Limb (tissue), 2 donors: ENCODE measurements at regions not wholly inside any gene's neighbourhood (a gene's known extent, or its start where the extent isn't known, plus 50 kb on each side); places are given as distances from the start of the nearest gene placed in this dataset.

Source experiments
- DNase-seq, 2 donors: peaks; one replicate each; pipeline ENCODE4 v3.0.0-alpha.2; 2016; ENCODE audit errors: extremely low spot score in 2 of 2

GRCh38 chr1:173128742-173129141, 78.0 kb upstream of the TNFSF18 start:
- DNase-seq: no peak

- no peak for DNase-seq
Observed at GRCh38 chr1:173127369-173128307, 76.9 kb upstream of the TNFSF18 start.

DNA sequence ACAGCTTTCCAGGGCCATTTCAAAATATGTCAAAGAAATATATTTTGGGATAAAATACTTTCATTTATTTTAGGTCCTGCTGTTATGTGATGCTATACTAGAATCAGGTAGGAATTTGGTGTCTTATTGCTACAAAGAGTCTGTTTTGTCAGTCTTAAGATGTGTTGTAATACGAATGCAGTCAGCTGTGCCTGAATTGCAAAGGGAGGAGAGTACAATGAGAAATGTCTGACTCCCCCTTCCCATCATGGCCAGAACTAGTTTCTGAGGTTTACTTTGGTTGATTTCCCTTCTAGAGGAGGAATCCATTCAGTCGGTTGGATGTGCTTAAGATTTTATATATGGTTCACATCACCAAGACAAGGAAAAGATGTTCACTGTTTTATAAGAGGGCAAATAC, 75.7 kb upstream of the TNFSF18 start:
- DNase-seq: no peak

DNA sequence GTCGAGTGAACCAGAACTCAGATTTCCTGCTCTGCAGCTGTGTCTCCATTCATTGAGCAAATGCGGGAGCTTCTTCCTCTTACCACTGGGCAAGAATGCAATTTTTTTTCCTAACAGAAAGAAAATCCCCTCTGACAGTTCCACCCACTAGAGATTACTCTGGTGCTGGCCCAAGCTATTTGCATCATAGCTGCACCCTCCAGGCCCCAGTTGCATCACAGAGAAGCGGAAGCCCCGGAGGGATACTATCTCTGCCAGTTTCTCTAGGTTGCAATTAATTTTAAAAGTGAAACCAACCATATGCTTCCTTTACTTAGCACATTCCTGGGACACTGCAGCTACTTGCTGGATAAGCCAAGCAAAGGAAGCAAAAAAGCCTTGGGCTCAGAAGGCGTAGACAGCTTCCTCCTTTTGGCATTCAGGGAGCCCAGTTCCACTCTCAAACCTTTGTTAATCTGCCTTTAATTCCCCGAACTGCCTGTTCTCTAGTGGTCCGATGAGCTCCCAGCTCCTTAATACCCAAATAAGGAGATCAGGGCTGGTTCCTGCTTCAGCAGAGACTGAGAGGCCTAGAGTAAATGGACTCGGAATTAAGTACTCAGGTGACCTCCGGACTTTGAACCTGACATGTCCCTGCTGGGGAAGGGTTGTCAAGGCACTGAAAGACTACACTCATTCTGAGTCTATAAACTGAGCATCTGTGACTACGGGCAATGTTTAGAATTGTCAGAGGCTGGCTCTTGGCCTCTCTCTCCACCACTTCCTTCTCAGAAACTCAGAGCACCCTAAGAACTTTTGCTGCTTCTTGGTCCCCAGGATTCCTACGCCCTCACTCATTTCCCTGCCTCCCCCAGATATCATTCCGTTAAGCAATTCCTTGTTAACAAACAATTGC, 72.5 kb upstream of the TNFSF18 start:
- peak; percentile 41 to 52 for DNase-seq

DNA sequence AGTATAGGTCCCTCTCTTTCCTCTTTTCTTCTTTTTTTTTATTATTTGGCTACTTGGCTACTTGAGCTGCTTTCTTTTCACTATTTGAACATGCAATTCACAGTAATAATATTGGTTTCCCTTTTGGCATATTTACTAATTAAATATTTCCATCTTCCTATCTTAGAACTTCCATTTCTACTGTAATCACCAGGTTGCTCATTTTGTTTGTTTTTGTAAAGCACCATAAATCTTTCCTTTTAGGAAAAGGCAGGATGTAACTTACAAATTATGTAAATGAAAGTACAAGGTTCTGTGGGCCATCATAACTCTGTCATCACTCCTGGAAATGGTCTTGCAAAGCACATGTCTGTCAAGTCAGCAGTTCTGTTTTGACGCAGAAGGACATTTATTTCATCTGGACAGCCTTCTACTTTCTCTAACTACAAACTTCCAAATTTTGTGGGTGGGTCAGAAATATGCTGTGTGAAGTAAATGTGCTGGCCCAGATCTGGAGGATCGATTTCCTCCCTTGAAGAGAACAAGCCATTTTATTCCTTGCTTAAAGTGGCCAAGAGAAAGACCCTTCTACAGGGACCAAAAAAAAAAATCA, 71.7 kb upstream of the TNFSF18 start:
- DNase-seq: no peak

DNA sequence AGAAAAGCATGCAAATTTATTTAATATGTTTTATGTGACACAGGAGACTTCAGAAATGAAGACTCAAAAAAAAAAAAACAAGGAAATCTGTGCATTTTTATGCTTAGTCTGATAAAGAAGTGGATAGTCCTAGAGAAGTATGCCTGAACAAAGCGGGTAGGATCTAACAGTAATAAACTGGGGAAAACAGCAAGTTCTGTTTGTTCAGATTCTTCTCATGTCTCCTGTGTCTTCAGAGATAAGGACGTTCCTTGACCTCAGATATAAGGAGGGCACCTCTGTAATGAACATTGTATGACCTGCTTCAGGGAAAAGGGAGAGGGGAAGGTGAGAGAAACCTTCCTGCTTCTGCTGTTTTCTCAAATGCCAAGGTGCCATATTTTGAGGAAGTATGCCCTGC, 67.7 kb upstream of the TNFSF18 start:
- DNase-seq: no peak

- no peak for DNase-seq
Observed at GRCh38 chr1:173117761-173118160, 67.0 kb upstream of the TNFSF18 start.

DNA sequence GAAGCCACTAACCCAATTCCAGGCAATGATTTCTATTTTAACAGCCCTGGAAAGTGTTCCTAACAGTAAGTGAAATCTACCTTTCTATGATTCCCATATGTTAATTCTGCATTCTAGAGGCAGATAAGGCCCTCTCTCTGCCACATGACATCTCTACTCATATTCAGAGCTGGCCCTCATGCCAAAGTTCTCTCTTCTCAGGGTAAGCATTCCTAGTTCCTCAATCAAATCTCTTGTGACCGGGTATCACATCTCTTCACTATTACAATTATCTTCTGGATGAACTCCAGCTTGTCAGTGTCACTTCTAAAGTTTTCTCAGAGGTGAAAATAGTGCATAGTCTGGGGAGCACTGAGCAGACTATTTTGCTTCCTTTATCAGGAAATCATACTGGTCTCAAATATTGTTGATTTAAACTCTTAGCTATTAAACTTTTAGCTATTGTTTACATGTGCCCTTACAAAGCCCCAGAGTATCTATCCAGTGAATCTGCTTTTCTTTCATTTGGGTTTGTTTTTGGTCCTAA, 66.4 kb upstream of the TNFSF18 start:
- no peak for DNase-seq

GRCh38 chr1:173114346-173114745, 63.6 kb upstream of the TNFSF18 start:
- no peak for DNase-seq

- no peak for DNase-seq
Observed at GRCh38 chr1:173113015-173113741, 62.4 kb upstream of the TNFSF18 start.

DNA sequence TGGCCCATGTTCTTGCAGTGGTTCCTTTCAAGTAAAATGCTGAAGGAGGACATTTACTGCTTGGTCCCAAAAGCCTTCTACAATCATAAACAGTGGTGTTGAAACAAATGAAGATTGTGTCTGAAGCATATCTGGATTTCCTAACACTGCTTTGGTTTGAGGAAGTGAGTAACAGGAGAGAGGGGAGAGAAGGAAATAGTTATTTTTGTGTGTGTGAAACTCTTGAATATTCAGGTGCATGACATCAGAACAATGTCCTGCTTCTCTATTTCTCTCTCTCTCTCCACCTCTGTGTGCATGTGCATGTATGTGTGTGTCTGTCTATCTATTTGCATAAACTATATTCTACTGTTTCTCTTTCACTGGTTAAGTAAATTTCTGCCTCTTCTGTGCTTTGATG, 61.4 kb upstream of the TNFSF18 start:
- DNase-seq: no peak

DNA sequence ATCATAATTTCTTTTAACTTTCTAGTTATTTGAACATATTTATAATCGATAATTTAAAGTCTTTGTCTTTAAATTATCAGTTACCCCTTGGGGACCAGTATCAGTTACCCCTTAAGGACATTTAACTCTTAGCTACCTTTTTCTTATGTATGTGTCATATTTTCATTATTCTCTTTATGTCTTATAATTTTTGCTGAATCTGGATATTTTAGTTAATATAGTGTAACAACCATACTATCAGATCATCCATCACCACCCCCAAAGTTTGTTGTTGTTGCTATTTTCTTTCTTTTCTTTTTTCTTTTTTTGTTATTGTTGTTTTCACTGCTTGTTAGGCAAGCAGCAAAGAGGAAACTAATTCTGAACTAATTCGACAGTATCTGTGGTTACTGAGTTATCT, 57.0 kb upstream of the TNFSF18 start:
- no peak for DNase-seq

DNA sequence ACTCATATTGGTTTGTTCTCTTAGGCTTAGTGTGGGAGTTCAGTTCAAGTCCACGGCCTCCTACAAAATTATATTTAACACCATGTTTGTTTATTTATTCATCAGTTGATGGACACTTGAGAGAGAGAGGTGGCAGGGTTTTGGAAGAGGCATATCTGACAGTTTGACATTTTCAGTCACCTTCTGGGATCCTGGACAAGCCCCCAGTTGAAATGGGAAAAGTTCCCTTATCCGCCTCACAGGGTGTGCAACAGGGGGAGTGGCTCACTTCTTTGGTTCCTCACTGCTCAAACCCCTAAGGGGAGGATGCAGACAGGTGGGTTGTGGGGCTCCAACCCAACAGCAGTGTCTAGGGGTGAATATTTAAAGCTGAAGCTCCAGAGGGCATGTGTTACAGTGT, 52.3 kb upstream of the TNFSF18 start:
- no peak for DNase-seq

DNA sequence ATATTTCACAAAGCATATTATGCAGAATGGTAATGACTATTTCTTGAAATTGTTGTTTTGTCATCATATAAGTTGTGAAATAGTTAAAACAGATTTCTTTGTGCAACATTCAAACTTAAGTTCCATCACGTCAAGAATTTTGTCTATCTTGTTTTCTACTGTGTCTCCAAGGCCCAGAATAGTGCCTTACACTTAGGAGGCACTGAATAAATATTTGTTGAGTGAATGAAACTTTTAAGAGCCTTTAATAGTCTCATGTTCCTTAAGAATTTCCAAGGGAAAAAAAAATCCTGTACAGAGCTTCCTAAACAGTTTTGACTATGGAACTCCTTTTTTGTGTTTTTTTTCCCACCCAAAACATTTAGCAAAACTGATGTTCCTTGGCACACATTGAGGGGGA, 50.8 kb upstream of the TNFSF18 start:
- DNase-seq: no peak

- DNase-seq: no peak
Observed at GRCh38 chr1:173100476-173101107, 49.9 kb upstream of the TNFSF18 start.
